ENCODE measurements at regions not wholly inside any gene's neighbourhood (a gene's known extent, or its start where the extent isn't known, plus 50 kb on each side); places are given as distances from the start of the nearest gene placed in this dataset.
"Not testable (repeated sequence)": the region's sequence is repeated elsewhere in the genome, so short reads cannot be mapped to it uniquely, and the experiment has no call there.

- Histone ChIP-seq H3K4me1 (no peaks in the 10 kb centered on the region), H3K9me3 (no peaks in the 10 kb centered on the region), H3K4me3 (ENCODE audit: low read depth, low read length) (no peak overlapping the region), H3K36me3 (no peaks in the 10 kb centered on the region), H3K27me3 (no peaks in the 10 kb centered on the region)
- DNase-seq = no peak
- TF ChIP-seq CTCF (IDR thresholded peaks at IDR 0.05; ENCODE audit: low read depth, low read length) = no peak
Observed at GRCh38 chr2:212726403-212726802, 187.8 kb upstream of the ERBB4 start.

- no peaks in the 10 kb centered on the region for H3K4me1 ChIP-seq
- H3K36me3 ChIP-seq = no peaks in the 10 kb centered on the region
- no peak for DNase-seq
- H3K27me3 ChIP-seq = no peaks in the 10 kb centered on the region
- no peak overlapping the region for H3K4me3 ChIP-seq (ENCODE audit: low read depth, low read length)
- TF ChIP-seq CTCF (IDR thresholded peaks at IDR 0.05; ENCODE audit: low read depth, low read length) = no peak
- no peaks in the 10 kb centered on the region for H3K9me3 ChIP-seq
Observed at GRCh38 chr2:212725180-212725579, 186.6 kb upstream of the ERBB4 start.

- DNase-seq = no peak
- H3K9me3 ChIP-seq = no peaks in the 10 kb centered on the region
- no peak for TF ChIP-seq CTCF (IDR thresholded peaks at IDR 0.05; ENCODE audit: low read depth, low read length)
- H3K36me3 ChIP-seq = no peaks in the 10 kb centered on the region
- H3K27me3 ChIP-seq = no peaks in the 10 kb centered on the region
- H3K4me1 ChIP-seq = no peaks in the 10 kb centered on the region
- no peak overlapping the region for H3K4me3 ChIP-seq (ENCODE audit: low read depth, low read length)
Observed at GRCh38 chr2:212723226-212723625, 184.6 kb upstream of the ERBB4 start.

GRCh38 chr2:212722046-212722445 is 183.4 kb upstream of the ERBB4 start:
- Histone ChIP-seq H3K9me3 (no peaks in the 10 kb centered on the region), H3K27me3 (no peaks in the 10 kb centered on the region), H3K4me3 (ENCODE audit: low read depth, low read length) (no peak overlapping the region), H3K36me3 (no peaks in the 10 kb centered on the region), H3K4me1 (no peaks in the 10 kb centered on the region)
- DNase-seq = no peak
- no peak for TF ChIP-seq CTCF (IDR thresholded peaks at IDR 0.05; ENCODE audit: low read depth, low read length)

GRCh38 chr2:212721026-212721451 is 182.4 kb upstream of the ERBB4 start:
- Histone ChIP-seq H3K27me3 (no peaks in the 10 kb centered on the region), H3K9me3 (no peaks in the 10 kb centered on the region), H3K36me3 (no peaks in the 10 kb centered on the region), H3K4me1 (no peaks in the 10 kb centered on the region), H3K4me3 (ENCODE audit: low read depth, low read length) (no peak overlapping the region)
- TF ChIP-seq CTCF (IDR thresholded peaks at IDR 0.05; ENCODE audit: low read depth, low read length) = no peak
- DNase-seq = no peak

GRCh38 chr2:212715411-212715810 is 176.8 kb upstream of the ERBB4 start:
- not testable (repeated sequence) for H3K9me3 ChIP-seq; H3K4me3 ChIP-seq (ENCODE audit: low read depth, low read length); H3K27me3 ChIP-seq; H3K36me3 ChIP-seq; H3K4me1 ChIP-seq; DNase-seq

GRCh38 chr2:212713681-212714080 is 175.1 kb upstream of the ERBB4 start:
- no peak for DNase-seq
- Histone ChIP-seq H3K9me3 (no peaks in the 10 kb centered on the region), H3K27me3 (no peaks in the 10 kb centered on the region), H3K4me3 (ENCODE audit: low read depth, low read length) (no peak overlapping the region), H3K36me3 (no peaks in the 10 kb centered on the region), H3K4me1 (no peaks in the 10 kb centered on the region)
- no peak for TF ChIP-seq CTCF (IDR thresholded peaks at IDR 0.05; ENCODE audit: low read depth, low read length)

Measured in BE2C (cell line).